B cell (primary cell): ENCODE measurements at regions not wholly inside any gene's neighbourhood (a gene's known extent, or its start where the extent isn't known, plus 50 kb on each side); places are given as distances from the start of the nearest gene placed in this dataset.

Experiments used
- EZH2 ChIP-seq: IDR thresholded peaks from 2 replicates; pipeline ENCODE4 v1.6.1; 2012; ENCODE audit warnings: borderline replicate concordance, low read depth, mild to moderate bottlenecking, moderate library complexity, low read length; ENCODE audit not compliant: insufficient read depth, poor library complexity, severe bottlenecking
- TF ChIP-seq, protein P1 (sequence below): fragments of 200-600 bp; IDR thresholded peaks from one replicate; pipeline ENCODE4 v1.8.0; 2022; ENCODE audit warnings: antibody characterized with exemption, mild to moderate bottlenecking

DNA sequence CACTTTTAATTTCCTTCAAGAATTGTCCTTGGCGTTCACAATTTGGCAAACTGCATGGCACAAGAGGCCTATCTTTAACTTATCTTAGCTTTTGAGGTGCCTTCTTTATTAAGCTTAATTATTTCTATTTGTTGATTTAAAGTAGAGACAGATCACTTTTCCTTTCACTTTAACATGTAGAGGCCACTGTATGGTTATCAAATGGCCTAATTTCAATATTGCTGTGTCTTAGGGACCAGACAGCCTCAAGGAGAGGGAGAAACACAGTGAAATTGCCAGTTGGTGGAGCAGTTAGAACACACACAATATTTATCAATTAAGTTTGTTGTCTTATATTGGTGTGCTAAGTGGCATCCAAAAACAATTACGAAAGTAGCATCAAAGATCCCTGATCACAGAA lies 1013.9 kb downstream of the KCNT2 start:
- TF ChIP-seq, protein P1, sequence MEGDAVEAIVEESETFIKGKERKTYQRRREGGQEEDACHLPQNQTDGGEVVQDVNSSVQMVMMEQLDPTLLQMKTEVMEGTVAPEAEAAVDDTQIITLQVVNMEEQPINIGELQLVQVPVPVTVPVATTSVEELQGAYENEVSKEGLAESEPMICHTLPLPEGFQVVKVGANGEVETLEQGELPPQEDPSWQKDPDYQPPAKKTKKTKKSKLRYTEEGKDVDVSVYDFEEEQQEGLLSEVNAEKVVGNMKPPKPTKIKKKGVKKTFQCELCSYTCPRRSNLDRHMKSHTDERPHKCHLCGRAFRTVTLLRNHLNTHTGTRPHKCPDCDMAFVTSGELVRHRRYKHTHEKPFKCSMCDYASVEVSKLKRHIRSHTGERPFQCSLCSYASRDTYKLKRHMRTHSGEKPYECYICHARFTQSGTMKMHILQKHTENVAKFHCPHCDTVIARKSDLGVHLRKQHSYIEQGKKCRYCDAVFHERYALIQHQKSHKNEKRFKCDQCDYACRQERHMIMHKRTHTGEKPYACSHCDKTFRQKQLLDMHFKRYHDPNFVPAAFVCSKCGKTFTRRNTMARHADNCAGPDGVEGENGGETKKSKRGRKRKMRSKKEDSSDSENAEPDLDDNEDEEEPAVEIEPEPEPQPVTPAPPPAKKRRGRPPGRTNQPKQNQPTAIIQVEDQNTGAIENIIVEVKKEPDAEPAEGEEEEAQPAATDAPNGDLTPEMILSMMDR = no peak
- TF ChIP-seq EZH2 = no peak
